Activated naive CD8-positive, alpha-beta T cell (primary cell): ENCODE measurements at regions not wholly inside any gene's neighbourhood (a gene's known extent, or its start where the extent isn't known, plus 50 kb on each side); places are given as distances from the start of the nearest gene placed in this dataset.
A peak's percentile ranks its signal among the peaks of the same experiment; 100 is the strongest.

ENCODE experiments used
- H3K27ac Mint-ChIP-seq: one replicate; pipeline ENCODE4 v1.8.0; 2021; ENCODE audit warnings: mixed read lengths
- H3K27me3 Mint-ChIP-seq: one replicate; pipeline ENCODE4 v1.8.0; 2021; ENCODE audit warnings: mixed read lengths
- H3K36me3 Mint-ChIP-seq: one replicate; pipeline ENCODE4 v1.8.0; 2021; ENCODE audit warnings: mixed read lengths
- H3K4me1 Mint-ChIP-seq: one replicate; pipeline ENCODE4 v1.8.0; 2021; ENCODE audit warnings: low read depth, mixed read lengths
- H3K4me3 Mint-ChIP-seq: one replicate; pipeline ENCODE4 v1.8.0; 2021; ENCODE audit warnings: mild to moderate bottlenecking, mixed read lengths
- H3K9me3 Mint-ChIP-seq: one replicate; pipeline ENCODE4 v1.8.0; 2021; ENCODE audit warnings: low read depth, mixed read lengths

- H3K4me1 Mint-ChIP-seq: peaks cover 60% of the 10 kb centered on the region
- H3K36me3 Mint-ChIP-seq: no peaks in the 10 kb centered on the region
- no peaks in the 10 kb centered on the region for H3K27me3 Mint-ChIP-seq
- H3K9me3 Mint-ChIP-seq: no peaks in the 10 kb centered on the region
- H3K4me3 Mint-ChIP-seq: peak overlapping the region; percentile 57
- H3K27ac Mint-ChIP-seq: no peak overlapping the region
These were observed 113.1 kb downstream of the NCOR2 start for GRCh38 chr12:124454352-124454725.

- peaks cover 62% of the 10 kb centered on the region for H3K4me1 Mint-ChIP-seq
- no peaks in the 10 kb centered on the region for H3K9me3 Mint-ChIP-seq
- peak overlapping the region; percentile 16 for H3K27ac Mint-ChIP-seq
- H3K4me3 Mint-ChIP-seq: peak overlapping the region; percentile 57
- no peaks in the 10 kb centered on the region for H3K27me3 Mint-ChIP-seq
- peaks cover 5% of the 10 kb centered on the region for H3K36me3 Mint-ChIP-seq
These were observed 113.7 kb downstream of the NCOR2 start for GRCh38 chr12:124453419-124454351.

GRCh38 chr12:124452576-124453331, 114.7 kb downstream of the NCOR2 start:
- peak overlapping the region; percentile 30 for H3K4me3 Mint-ChIP-seq
- peaks cover 55% of the 10 kb centered on the region for H3K4me1 Mint-ChIP-seq
- H3K9me3 Mint-ChIP-seq: no peaks in the 10 kb centered on the region
- H3K36me3 Mint-ChIP-seq: peaks cover 5% of the 10 kb centered on the region
- H3K27me3 Mint-ChIP-seq: no peaks in the 10 kb centered on the region
- no peak overlapping the region for H3K27ac Mint-ChIP-seq

GRCh38 chr12:124451637-124452243, 115.7 kb downstream of the NCOR2 start:
- H3K36me3 Mint-ChIP-seq: peaks cover 5% of the 10 kb centered on the region
- peak overlapping the region; percentile 30 for H3K4me3 Mint-ChIP-seq
- peak overlapping the region; percentile 16 for H3K27ac Mint-ChIP-seq
- no peaks in the 10 kb centered on the region for H3K27me3 Mint-ChIP-seq
- no peaks in the 10 kb centered on the region for H3K9me3 Mint-ChIP-seq
- peaks cover 53% of the 10 kb centered on the region for H3K4me1 Mint-ChIP-seq

GRCh38 chr12:124451016-124451415, 116.4 kb downstream of the NCOR2 start:
- Mint-ChIP-seq H3K4me3 (peak overlapping the region; percentile 23), H3K36me3 (peaks cover 5% of the 10 kb centered on the region), H3K4me1 (peaks cover 48% of the 10 kb centered on the region), H3K27me3 (no peaks in the 10 kb centered on the region), H3K9me3 (no peaks in the 10 kb centered on the region), H3K27ac (peak overlapping the region; percentile 16)

GRCh38 chr12:124450376-124450750, 117.0 kb downstream of the NCOR2 start:
- Mint-ChIP-seq H3K27ac (no peak overlapping the region), H3K27me3 (no peaks in the 10 kb centered on the region), H3K4me3 (no peak overlapping the region), H3K36me3 (peaks cover 5% of the 10 kb centered on the region), H3K4me1 (peaks cover 45% of the 10 kb centered on the region), H3K9me3 (no peaks in the 10 kb centered on the region)

GRCh38 chr12:124449623-124450375, 117.6 kb downstream of the NCOR2 start:
- no peak overlapping the region for H3K27ac Mint-ChIP-seq
- no peak overlapping the region for H3K4me3 Mint-ChIP-seq
- H3K27me3 Mint-ChIP-seq: no peaks in the 10 kb centered on the region
- no peaks in the 10 kb centered on the region for H3K9me3 Mint-ChIP-seq
- peaks cover 41% of the 10 kb centered on the region for H3K4me1 Mint-ChIP-seq
- peaks cover 5% of the 10 kb centered on the region for H3K36me3 Mint-ChIP-seq

- no peak overlapping the region for H3K4me3 Mint-ChIP-seq
- H3K27ac Mint-ChIP-seq: no peak overlapping the region
These were observed 118.3 kb downstream of the NCOR2 start for GRCh38 chr12:124448955-124449622.

GRCh38 chr12:124448241-124448954, 119.0 kb downstream of the NCOR2 start:
- peaks cover 9% of the 10 kb centered on the region for H3K36me3 Mint-ChIP-seq
- no peaks in the 10 kb centered on the region for H3K27me3 Mint-ChIP-seq

More at GRCh38 chr12:124448955-124449622, 118.3 kb downstream of the NCOR2 start:
- Mint-ChIP-seq H3K36me3 (peaks cover 6% of the 10 kb centered on the region), H3K27me3 (no peaks in the 10 kb centered on the region), H3K4me1 (peaks cover 34% of the 10 kb centered on the region), H3K9me3 (no peaks in the 10 kb centered on the region)

GRCh38 chr12:124446364-124446763, 121.0 kb downstream of the NCOR2 start:
- H3K27me3 Mint-ChIP-seq: no peaks in the 10 kb centered on the region
- peaks cover 18% of the 10 kb centered on the region for H3K4me1 Mint-ChIP-seq
- H3K9me3 Mint-ChIP-seq: no peaks in the 10 kb centered on the region
- no peak overlapping the region for H3K4me3 Mint-ChIP-seq
- H3K36me3 Mint-ChIP-seq: peaks cover 9% of the 10 kb centered on the region
- H3K27ac Mint-ChIP-seq: no peak overlapping the region

More at GRCh38 chr12:124448241-124448954, 119.0 kb downstream of the NCOR2 start:
- H3K4me1 Mint-ChIP-seq: peaks cover 28% of the 10 kb centered on the region
- no peak overlapping the region for H3K4me3 Mint-ChIP-seq
- no peak overlapping the region for H3K27ac Mint-ChIP-seq
- no peaks in the 10 kb centered on the region for H3K9me3 Mint-ChIP-seq

- H3K27ac Mint-ChIP-seq: no peak overlapping the region
- H3K4me1 Mint-ChIP-seq: peaks cover 12% of the 10 kb centered on the region
- H3K4me3 Mint-ChIP-seq: no peak overlapping the region
- no peaks in the 10 kb centered on the region for H3K27me3 Mint-ChIP-seq
- no peaks in the 10 kb centered on the region for H3K9me3 Mint-ChIP-seq
- peaks cover 11% of the 10 kb centered on the region for H3K36me3 Mint-ChIP-seq
These were observed 121.6 kb downstream of the NCOR2 start for GRCh38 chr12:124445826-124446225.

- Mint-ChIP-seq H3K4me1 (peaks cover 7% of the 10 kb centered on the region), H3K27ac (no peak overlapping the region), H3K27me3 (no peaks in the 10 kb centered on the region), H3K4me3 (no peak overlapping the region), H3K9me3 (no peaks in the 10 kb centered on the region), H3K36me3 (peaks cover 11% of the 10 kb centered on the region)
These were observed 122.2 kb downstream of the NCOR2 start for GRCh38 chr12:124445121-124445718.
